Stimulated activated CD8-positive, alpha-beta memory T cell treated with anti-CD3 and anti-CD28 coated beads, Interleukin-15, amount 100 ng/mL, for 24 hours (primary cell): ENCODE measurements at regions not wholly inside any gene's neighbourhood (a gene's known extent, or its start where the extent isn't known, plus 50 kb on each side); places are given as distances from the start of the nearest gene placed in this dataset.

ENCODE experiments used
- DNase-seq: peaks from one replicate; pipeline ENCODE4 v3.0.0-alpha.2; 2020; ENCODE audit warnings: low read depth

- DNase-seq, result no peak
These were observed 169.7 kb downstream of the IGLL1 start for GRCh38 chr22:23410411-23410810.

DNA sequence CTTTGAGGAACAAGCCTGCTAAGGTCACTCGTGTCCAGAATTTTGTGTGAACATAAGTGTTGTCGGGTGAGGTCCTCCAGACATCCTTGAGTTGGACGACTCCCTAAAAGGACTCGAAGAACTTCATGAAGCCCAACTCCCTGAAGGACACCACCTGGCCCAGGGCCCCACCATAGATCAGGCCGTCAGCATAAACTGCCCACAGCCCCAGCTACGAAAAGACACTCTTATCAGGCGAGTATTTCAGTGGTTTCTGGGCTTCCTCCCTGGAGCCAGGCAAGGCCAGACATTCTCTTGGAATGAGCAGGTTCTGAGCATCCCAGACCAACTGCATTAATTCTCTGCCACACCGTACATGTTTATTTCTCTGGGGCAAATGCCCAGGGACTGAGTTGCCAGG is 170.1 kb downstream of the IGLL1 start:
- DNase-seq, result no peak

DNA sequence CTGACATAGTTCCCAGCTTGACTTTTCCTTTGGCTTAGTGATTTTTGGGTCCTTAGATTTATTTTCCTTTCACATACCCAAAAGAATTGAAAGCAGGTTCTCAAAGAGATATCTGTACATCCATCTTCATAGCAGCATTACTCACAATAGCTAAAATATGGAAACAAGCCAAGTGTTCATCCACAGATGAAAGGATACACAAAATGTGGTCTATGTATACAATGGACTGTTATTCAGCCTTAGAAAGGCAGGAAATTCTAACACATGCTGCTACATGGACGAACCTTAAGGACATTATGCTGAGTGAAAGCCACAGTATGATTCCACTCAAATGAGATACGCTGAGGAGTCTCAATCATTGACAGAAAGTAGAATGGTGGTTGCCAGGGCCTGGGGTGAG is 171.8 kb downstream of the IGLL1 start:
- no peak for DNase-seq

- DNase-seq, result no peak
These were observed 174.7 kb downstream of the IGLL1 start for GRCh38 chr22:23405366-23405851.

DNA sequence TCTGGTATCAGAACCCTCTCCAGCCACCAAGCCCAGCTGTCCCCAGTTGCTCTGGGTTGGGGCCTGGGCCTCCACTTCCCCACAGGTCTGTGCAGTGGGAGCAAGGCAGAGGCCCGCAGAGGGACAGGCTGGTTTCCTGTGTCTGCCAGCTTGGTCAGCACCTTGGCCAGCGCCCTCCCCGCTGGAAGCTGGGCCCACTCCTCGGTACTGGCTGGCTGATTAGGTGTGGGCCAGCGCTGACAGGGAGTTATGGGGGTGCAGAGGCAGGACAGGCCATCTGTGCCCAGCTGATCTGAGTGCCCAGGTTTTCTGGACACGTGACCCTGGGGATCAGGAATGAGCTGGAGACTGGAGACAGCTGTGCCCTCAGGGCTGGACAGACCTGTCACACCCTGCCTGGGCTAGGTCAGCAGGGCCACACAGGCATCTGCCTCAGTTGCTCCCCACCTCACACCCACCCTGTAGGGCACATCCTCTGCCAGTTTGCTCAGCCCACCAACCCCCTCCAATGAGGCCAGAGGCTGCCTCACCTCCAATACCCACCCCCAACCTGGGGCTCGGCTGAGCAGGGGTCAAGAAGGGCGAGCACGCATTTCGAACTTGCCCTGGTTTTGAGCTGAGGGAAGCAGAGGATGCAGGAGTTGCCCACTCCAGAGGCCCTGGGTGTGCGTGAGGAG is 175.3 kb downstream of the IGLL1 start:
- DNase-seq, result no peak

GRCh38 chr22:23403720-23404688 is 176.1 kb downstream of the IGLL1 start:
- DNase-seq, result no peak

- DNase-seq, result no peak
These were observed 176.9 kb downstream of the IGLL1 start for GRCh38 chr22:23403152-23403719.

DNA sequence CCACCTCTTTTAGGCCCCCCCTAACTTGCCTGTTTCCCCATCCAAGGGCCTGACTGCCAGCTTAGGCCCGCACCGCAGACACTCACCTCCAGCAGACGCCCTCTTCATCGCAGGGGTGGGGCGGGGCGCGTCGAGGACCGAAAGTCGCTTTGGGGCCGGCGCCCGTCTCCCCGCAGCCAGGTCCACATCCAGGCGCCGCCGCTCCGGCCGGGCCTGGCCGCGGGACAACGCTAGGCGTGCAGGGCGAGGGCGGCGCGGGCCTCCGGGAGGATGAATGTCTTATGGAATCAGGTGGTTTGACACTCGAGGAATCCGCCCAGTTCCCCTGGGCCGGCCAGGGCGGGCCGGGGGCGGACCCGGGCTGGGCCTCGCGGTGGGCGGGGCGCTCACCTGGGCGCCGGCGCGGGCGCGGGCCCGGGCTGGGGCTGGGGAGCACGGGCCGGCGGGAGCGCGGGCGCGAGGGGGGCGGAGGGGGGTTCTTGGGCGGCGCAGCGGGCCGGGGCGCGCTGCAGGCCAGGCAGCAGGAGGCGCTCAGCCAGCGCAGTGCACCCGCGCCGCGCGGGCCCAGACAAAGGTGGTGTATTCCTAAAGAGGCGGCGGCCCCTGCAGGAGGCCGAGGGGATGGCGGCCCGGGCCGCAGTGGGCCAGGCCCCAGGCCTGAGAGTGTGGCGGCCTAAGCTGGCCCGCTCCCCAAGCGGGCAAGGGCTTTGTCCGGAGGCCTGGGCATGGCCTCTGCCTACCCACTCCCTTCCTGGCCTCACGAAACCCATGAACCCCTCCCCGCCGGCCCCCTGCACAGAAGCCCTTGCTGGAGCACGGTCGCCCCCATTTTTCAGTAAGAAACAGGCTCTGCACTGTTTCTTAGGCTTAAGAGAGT is 177.6 kb downstream of the IGLL1 start:
- DNase-seq, result peak; percentile 16

DNA sequence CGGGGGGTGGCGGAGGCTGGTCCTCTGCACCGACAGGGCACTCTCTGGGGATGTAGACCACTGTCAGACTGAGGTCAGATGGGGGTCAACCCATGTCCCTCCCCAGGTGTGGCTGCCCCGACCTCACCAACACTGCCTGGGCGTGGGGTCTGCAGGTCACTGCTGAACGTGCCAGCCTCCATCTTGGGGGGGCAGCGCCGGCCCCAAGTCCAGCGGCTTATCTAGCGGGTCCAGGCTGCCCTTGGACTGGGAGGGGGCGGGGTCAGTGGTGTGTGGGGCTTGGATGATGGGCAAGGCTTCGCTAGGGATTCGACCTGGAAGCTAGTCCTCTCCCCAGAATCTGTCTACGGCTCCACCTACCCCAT is 178.2 kb downstream of the IGLL1 start:
- DNase-seq, result no peak

- no peak for DNase-seq
These were observed 178.8 kb downstream of the IGLL1 start for GRCh38 chr22:23401111-23401909.

GRCh38 chr22:23400286-23400981 is 179.7 kb downstream of the IGLL1 start:
- DNase-seq, result no peak

DNA sequence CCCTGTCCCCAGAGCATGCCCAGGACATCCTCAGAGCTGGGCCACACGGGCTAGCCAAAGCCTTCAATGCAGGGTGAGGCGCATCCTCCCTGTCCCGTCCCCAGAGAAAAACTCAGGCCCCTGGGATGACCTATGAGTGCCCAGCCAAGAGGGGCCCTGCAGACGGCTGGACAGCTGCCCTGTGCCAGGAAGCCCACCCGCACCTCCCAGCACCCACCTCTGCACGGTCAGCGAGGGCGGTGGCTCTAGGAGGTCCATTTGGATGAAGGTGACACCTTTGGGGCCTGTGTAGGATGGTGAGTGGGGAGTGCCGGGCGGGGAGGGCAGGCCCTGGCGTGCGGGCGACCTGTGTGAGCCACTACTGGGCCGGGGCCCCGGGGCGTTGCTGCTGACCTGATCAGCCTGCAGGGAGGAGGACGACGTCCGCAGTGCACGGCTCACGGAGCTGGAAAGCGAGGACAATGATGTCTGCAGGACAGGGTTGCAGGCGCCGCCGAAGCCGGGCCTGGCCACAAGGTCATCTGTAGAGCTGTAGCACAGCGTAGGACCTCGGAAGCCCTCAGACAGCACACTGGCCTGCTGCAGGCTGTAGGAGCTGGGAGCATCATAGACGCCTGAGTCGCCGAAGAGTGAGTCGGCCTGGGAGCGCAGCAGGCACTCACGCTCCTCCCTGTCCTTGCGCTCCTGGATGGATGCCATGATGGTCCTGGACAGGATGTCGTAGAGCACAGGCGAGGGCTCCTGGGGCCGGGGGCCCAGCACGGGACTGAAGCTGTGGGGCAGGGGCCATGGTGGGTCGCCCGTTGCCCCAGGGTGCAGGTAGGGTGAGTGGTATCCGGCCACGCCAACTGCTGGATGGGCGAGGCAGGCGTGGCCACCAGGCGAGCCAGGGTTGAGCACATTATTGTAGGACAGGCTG is 180.5 kb downstream of the IGLL1 start:
- DNase-seq, result no peak

GRCh38 chr22:23398701-23399366 is 181.3 kb downstream of the IGLL1 start:
- no peak for DNase-seq

DNA sequence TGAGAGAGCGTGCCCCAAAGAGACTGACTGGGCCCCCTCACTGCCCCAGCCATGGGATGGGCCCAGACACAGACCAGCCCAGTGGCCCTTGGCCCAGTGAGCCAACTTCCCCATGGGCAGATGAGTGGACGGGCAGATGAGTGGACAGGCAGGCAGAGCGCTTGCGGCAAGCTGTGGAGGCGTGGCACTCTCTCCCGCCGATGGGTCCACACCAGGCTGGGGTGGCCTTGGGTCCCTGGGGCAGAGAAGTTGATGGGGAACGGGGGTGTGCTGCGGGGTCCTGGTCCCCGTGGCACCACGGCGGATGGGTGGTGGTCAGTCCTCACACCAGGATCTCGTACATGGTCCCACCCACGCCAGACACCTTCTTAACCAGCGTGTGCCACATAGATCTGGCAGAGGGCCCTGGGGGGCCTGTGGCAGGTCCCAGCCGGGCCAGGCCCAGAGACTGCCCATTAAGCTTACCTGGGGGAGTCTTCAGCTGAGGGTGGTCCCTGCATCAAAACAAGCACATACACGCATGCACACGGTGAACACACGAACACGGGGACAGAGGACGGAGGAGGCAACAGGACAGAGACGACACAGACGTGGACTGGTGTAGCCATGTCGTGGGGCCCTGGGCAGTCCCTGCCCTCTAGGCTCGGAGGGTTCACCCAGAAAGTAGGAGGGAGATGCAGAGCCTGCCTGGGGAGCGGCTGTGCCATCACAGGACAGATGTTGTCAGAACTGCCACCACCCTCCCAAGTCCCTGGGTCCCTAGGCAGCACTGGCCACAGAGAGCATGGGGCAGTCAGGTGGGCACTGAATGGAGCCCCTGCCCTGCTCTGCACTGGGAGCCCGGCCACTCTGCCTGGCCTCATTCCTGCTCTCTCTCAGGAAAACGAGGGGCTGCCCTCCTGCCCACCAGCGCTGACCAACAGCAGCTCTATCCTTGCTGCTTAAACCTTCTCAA is 182.2 kb downstream of the IGLL1 start:
- no peak for DNase-seq

GRCh38 chr22:23397008-23397612 is 183.0 kb downstream of the IGLL1 start:
- no peak for DNase-seq

- DNase-seq, result no peak
These were observed 183.6 kb downstream of the IGLL1 start for GRCh38 chr22:23396362-23397007.
